ENCODE measurements at regions not wholly inside any gene's neighbourhood (a gene's known extent, or its start where the extent isn't known, plus 50 kb on each side); places are given as distances from the start of the nearest gene placed in this dataset.

DNA sequence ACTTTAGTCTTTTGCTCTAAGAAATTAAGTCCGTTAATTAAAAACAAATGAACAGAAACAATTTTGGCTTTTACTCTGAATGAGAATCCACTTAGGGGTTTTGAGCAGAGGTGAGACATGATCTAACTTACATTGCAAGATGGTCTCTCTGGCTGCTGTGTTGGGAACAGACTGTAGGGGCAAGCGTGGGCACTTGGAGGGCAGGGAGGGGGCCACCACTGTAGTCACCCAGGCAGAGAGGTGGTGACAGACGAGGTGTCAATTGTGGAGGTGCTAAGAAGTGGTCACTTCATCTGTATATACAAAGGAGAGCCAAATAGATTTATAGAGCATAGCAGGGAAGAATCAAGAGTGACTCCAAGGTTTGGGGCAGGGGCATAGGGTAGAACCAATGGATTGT, 71.1 kb upstream of the IRF2BP2 start:
- no peaks in the 10 kb centered on the region for H3K36me3 ChIP-seq
- in situ Hi-C loops (cut with MboI; ENCODE audit: low pct_ligation_motif_present in 1 of 4, low pct_unique_long_range_greater_than_20kb in 1 of 4, low sequenced_read_pairs in 3 of 4) (no loop called here), intact Hi-C loops (cut with DNase I; ENCODE audit: low total_unique reads) (loop anchor here (10.0 kb wide), 1 partner anchor 66 kb away; the partner anchor contains the start of gene IRF2BP2)
- no peak overlapping the region for H3K4me3 ChIP-seq
- DNase-seq: no peak
- WGBS, 2 donors (ENCODE audit: low coverage in 1 of 2): 83 to 90% methylated on average over 2 to 3 of the region's 3 CpGs
- TF ChIP-seq CTCF (IDR thresholded peaks at IDR 0.05): no peak
- peaks cover 4 to 14% (median 5%) of the 10 kb centered on the region in 4 donors for H3K4me1 ChIP-seq
- no peak overlapping the region for H3K27ac ChIP-seq
- H3K9me3 ChIP-seq: peaks cover 0 to 4% of the 10 kb centered on the region in 2 donors
- no peaks in the 10 kb centered on the region for H3K27me3 ChIP-seq

GRCh38 chr1:234680331-234680904, 70.4 kb upstream of the IRF2BP2 start:
- Histone ChIP-seq H3K27me3 (no peaks in the 10 kb centered on the region), H3K27ac (no peak overlapping the region), H3K4me1 (peaks cover 4 to 21% (median 5%) of the 10 kb centered on the region in 4 donors), H3K36me3 (no peaks in the 10 kb centered on the region), H3K9me3 (no peaks in the 10 kb centered on the region), H3K4me3 (no peak overlapping the region)
- in situ Hi-C loops (cut with MboI; ENCODE audit: low pct_ligation_motif_present in 1 of 4, low pct_unique_long_range_greater_than_20kb in 1 of 4, low sequenced_read_pairs in 3 of 4): no loop called here
- TF ChIP-seq POLR2AphosphoS5 (IDR thresholded peaks at IDR 0.05) (no peak), CTCF (IDR thresholded peaks at IDR 0.05) (no peak), EP300 (IDR thresholded peaks at IDR 0.05; ENCODE audit: low read depth) (no peak), POLR2A (IDR thresholded peaks at IDR 0.05) (no peak)
- intact Hi-C loops (cut with DNase I; ENCODE audit: low total_unique reads): loop anchor here (10.0 kb wide), 1 partner anchor 66 kb away; the partner anchor contains the start of gene IRF2BP2
- 98 to 99% methylated on average over 8 of the region's 8 CpGs for WGBS, 2 donors (ENCODE audit: low coverage in 1 of 2)
- no peak for DNase-seq

- H3K4me3 ChIP-seq: peak overlapping the region in 3 of 4 donors; percentile 18 to 41 (median 25)
- WGBS, 2 donors (ENCODE audit: low coverage in 1 of 2): 20 to 25% methylated on average over 11 to 13 of the region's 13 CpGs
- intact Hi-C loops (cut with DNase I; ENCODE audit: low total_unique reads): no loop called here
Observed at GRCh38 chr1:234676103-234676594, 66.2 kb upstream of the IRF2BP2 start.

DNA sequence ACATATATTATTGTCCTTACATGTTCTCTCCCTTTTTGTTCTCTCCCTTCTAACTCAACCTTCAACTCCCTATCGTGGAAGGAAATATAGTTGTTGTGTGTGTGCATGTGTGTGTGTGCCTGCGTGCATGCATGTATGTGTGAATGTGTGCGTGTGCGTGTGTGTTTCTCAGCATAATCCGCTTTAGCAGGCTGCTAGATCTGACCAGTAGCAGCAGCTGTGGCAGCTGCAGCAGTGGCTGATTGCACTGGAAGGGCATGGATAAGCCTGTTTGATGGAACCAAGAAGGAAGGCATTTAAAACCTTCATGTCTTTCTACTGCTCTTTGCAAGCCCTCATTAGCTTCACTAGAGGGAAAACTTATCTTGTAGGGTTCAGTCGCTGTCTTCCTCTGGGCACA, 65.6 kb upstream of the IRF2BP2 start:
- no peaks in the 10 kb centered on the region for H3K36me3 ChIP-seq
- H3K9me3 ChIP-seq: no peaks in the 10 kb centered on the region
- TF ChIP-seq POLR2AphosphoS5 (IDR thresholded peaks at IDR 0.05) (no peak), POLR2A (IDR thresholded peaks at IDR 0.05) (no peak), CTCF (IDR thresholded peaks at IDR 0.05) (no peak), EP300 (IDR thresholded peaks at IDR 0.05; ENCODE audit: low read depth) (no peak)
- intact Hi-C loops (cut with DNase I; ENCODE audit: low total_unique reads): no loop called here
- peaks cover 0 to 13% (median 2%) of the 10 kb centered on the region in 4 donors for H3K4me1 ChIP-seq
- DNase-seq: no peak
- peak overlapping the region in 2 of 4 donors; percentile 44 to 55 for H3K27ac ChIP-seq
- H3K27me3 ChIP-seq: no peaks in the 10 kb centered on the region
- in situ Hi-C loops (cut with MboI; ENCODE audit: low pct_ligation_motif_present in 1 of 4, low pct_unique_long_range_greater_than_20kb in 1 of 4, low sequenced_read_pairs in 3 of 4): no loop called here
- no peak overlapping the region for H3K4me3 ChIP-seq
- WGBS, 2 donors (ENCODE audit: low coverage in 1 of 2): 61 to 87% methylated on average over 6 of the region's 6 CpGs

More at GRCh38 chr1:234676103-234676594, 66.2 kb upstream of the IRF2BP2 start:
- Histone ChIP-seq H3K36me3 (no peaks in the 10 kb centered on the region), H3K27ac (peak overlapping the region in 2 of 4 donors; percentile 44 to 55), H3K27me3 (no peaks in the 10 kb centered on the region), H3K4me1 (peaks cover 0 to 13% (median 2%) of the 10 kb centered on the region in 4 donors), H3K9me3 (no peaks in the 10 kb centered on the region)
- in situ Hi-C loops (cut with MboI; ENCODE audit: low pct_ligation_motif_present in 1 of 4, low pct_unique_long_range_greater_than_20kb in 1 of 4, low sequenced_read_pairs in 3 of 4): no loop called here
- DNase-seq: peak; percentile 82
- peak in 1 of 3 donors; percentile 32 for TF ChIP-seq POLR2AphosphoS5 (IDR thresholded peaks at IDR 0.05)
- no peak for TF ChIP-seq POLR2A (IDR thresholded peaks at IDR 0.05)
- no peak for TF ChIP-seq CTCF (IDR thresholded peaks at IDR 0.05)

Data from transverse colon (tissue), 4 donors.